HG03066 (cell line): ENCODE measurements at regions not wholly inside any gene's neighbourhood (a gene's known extent, or its start where the extent isn't known, plus 50 kb on each side); places are given as distances from the start of the nearest gene placed in this dataset.
"Not testable (repeated sequence)": the region's sequence is repeated elsewhere in the genome, so short reads cannot be mapped to it uniquely, and the experiment has no call there.

Experiments used
- ATAC-seq: cut with Tn5 transposase; IDR thresholded peaks from one replicate; pipeline ENCODE4 v1.9.1; 2021; ENCODE audit warnings: low read depth; ENCODE audit not compliant: unreplicated experiment

DNA sequence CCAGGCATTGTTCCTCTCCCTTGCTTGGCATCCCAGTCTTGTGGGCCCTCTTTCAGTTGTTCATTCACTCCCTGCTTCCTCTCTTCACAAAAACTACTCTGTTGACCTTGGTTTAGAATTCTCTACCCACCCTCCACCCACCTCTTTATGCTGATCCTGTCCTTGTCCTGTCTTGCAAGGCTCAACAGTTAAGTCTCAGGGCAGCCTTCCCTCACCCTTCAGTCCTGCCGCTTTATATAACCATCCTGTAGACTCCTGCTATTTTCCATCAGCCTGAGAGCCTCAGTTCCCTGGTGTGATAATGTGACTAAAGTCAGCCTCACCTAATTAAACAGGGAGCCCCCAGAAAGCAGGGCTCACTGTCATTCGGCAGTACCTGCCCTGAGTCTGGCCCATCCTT is 1763.0 kb downstream of the SPATA31A7 start:
- not testable (repeated sequence) for ATAC-seq
